ENCODE measurements at regions not wholly inside any gene's neighbourhood (a gene's known extent, or its start where the extent isn't known, plus 50 kb on each side); places are given as distances from the start of the nearest gene placed in this dataset.
"Not testable (repeated sequence)": the region's sequence is repeated elsewhere in the genome, so short reads cannot be mapped to it uniquely, and the experiment has no call there.

DNA sequence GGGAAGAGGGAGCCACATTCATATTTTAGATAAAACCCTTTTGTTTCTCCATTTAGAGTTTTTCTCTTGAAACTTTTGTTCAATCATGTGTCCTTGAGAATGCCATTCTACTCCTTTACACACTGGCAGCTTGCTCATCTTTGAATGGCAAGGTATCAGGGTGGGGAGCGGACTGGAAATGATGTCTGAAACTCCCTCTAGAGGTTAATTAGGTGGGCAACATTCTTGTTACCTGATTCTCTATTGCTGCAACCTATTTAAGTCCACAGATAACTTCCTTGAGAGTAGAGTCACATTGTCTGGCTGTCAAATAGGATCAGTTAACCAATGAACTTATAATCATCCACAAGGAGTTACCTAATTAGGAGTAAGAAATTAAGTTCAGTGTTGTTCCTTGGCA lies 533.6 kb upstream of the API5 start:
- 46 to 77% methylated on average over 1 of the region's 1 CpG for WGBS, 2 donors
- Histone ChIP-seq H3K27ac (no peak overlapping the region), H3K4me3 (no peak overlapping the region), H3K27me3 (no peaks in the 10 kb centered on the region), H3K36me3 (no peaks in the 10 kb centered on the region), H3K4me1 (no peaks in the 10 kb centered on the region), H3K9me3 (no peaks in the 10 kb centered on the region)
- intact Hi-C loops (cut with DNase I), result no loop called here
- TF ChIP-seq POLR2A (IDR thresholded peaks at IDR 0.05), result no peak
- TF ChIP-seq, protein P1, sequence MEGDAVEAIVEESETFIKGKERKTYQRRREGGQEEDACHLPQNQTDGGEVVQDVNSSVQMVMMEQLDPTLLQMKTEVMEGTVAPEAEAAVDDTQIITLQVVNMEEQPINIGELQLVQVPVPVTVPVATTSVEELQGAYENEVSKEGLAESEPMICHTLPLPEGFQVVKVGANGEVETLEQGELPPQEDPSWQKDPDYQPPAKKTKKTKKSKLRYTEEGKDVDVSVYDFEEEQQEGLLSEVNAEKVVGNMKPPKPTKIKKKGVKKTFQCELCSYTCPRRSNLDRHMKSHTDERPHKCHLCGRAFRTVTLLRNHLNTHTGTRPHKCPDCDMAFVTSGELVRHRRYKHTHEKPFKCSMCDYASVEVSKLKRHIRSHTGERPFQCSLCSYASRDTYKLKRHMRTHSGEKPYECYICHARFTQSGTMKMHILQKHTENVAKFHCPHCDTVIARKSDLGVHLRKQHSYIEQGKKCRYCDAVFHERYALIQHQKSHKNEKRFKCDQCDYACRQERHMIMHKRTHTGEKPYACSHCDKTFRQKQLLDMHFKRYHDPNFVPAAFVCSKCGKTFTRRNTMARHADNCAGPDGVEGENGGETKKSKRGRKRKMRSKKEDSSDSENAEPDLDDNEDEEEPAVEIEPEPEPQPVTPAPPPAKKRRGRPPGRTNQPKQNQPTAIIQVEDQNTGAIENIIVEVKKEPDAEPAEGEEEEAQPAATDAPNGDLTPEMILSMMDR (IDR thresholded peaks at IDR 0.05), result no peak
- DNase-seq, result no peak

DNA sequence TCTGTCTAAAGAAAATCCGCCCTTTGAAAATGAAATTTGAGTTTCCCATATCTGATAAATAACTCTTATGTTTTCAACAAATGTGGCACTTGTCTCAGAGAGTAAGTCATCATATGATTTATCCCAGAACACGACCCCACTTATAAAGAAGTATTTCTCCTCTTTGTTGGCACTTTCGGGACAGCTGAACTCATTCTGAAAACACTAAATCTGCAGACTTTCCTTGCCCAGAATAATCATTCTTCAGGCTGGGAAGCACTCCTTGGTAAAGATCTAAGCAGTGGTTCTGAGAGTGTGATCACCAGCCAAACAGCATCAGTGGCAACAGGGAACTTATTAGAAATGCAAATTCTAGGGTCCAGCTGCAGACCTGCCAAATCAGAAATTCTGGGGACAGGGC lies 532.2 kb upstream of the API5 start:
- Histone ChIP-seq H3K9me3 (no peaks in the 10 kb centered on the region), H3K27me3 (no peaks in the 10 kb centered on the region), H3K4me3 (no peak overlapping the region), H3K4me1 (no peaks in the 10 kb centered on the region), H3K27ac (no peak overlapping the region), H3K36me3 (no peaks in the 10 kb centered on the region)
- WGBS, 2 donors, result 29 to 40% methylated on average over 3 of the region's 3 CpGs
- TF ChIP-seq, protein P1 (IDR thresholded peaks at IDR 0.05), result no peak
- no peak for TF ChIP-seq POLR2A (IDR thresholded peaks at IDR 0.05)
- no peak for DNase-seq
- intact Hi-C loops (cut with DNase I), result no loop called here

DNA sequence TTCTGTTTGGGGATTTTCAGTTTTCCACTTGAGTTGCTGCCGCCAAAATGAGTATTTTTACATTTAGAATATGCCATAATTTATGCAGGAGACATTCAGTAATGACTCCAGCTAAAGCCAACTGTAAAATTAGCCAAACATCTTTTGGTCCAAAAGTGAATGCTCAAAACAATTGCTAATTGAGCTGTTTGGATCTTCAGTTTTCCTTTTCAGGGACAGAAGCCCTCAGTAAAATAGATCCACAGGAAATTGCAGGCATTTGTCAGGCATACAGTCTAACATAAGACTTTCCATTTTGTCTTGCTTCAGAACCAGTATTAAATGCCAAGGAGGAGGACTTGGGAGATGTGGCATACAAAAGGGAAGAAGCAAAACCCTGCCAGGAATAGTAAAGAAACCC lies 524.8 kb upstream of the API5 start:
- Histone ChIP-seq H3K27ac (no peak overlapping the region), H3K4me1 (no peaks in the 10 kb centered on the region), H3K36me3 (no peaks in the 10 kb centered on the region), H3K4me3 (no peak overlapping the region), H3K9me3 (peaks cover 0 to 5% (median 0%) of the 10 kb centered on the region in 3 donors), H3K27me3 (no peaks in the 10 kb centered on the region)
- 46 to 47% methylated on average over 1 of the region's 1 CpG for WGBS, 2 donors
- DNase-seq, result no peak
- TF ChIP-seq, protein P1 (IDR thresholded peaks at IDR 0.05), result no peak
- no peak for TF ChIP-seq POLR2A (IDR thresholded peaks at IDR 0.05)
- intact Hi-C loops (cut with DNase I), result no loop called here

GRCh38 chr11:42795483-42795882 lies 516.3 kb upstream of the API5 start:
- H3K4me1 ChIP-seq; intact Hi-C loops (cut with DNase I); H3K9me3 ChIP-seq; H3K27ac ChIP-seq; H3K27me3 ChIP-seq; DNase-seq; H3K4me3 ChIP-seq; H3K36me3 ChIP-seq: not testable (repeated sequence)
- 79 to 83% methylated on average over 1 to 2 of the region's 2 CpGs for WGBS, 2 donors

DNA sequence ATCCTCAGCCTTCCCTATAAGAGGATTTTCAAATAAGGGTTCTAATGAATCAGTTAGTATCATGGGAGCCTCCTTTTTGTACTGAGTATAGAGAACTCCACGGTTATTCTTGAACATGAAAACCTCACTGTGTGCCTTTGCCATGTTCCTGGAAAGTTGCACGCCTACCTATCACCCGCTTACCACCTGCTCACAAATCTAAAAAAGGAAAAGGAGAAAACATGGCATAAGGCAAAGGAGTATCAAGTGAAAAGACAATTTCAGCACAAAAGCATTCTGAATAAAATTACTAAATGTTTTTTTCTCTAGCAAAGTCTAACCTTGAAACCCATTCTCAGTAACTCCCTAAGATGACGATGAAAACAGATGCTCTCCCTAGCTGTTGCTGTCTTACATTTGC lies 511.8 kb upstream of the API5 start:
- Histone ChIP-seq H3K27ac (no peak overlapping the region), H3K27me3 (no peaks in the 10 kb centered on the region), H3K36me3 (no peaks in the 10 kb centered on the region), H3K4me3 (no peak overlapping the region), H3K9me3 (no peaks in the 10 kb centered on the region), H3K4me1 (no peaks in the 10 kb centered on the region)
- TF ChIP-seq POLR2A (IDR thresholded peaks at IDR 0.05), result no peak
- TF ChIP-seq, protein P1 (IDR thresholded peaks at IDR 0.05), result no peak
- intact Hi-C loops (cut with DNase I), result no loop called here
- WGBS, 2 donors, result 79 to 82% methylated on average over 4 of the region's 4 CpGs
- no peak for DNase-seq

- no peaks in the 10 kb centered on the region for H3K27me3 ChIP-seq
- no peaks in the 10 kb centered on the region for H3K4me1 ChIP-seq
- H3K4me3 ChIP-seq, result no peak overlapping the region
- H3K27ac ChIP-seq, result no peak overlapping the region
- DNase-seq, result no peak
- 35 to 41% methylated on average over 6 of the region's 6 CpGs for WGBS, 2 donors
- H3K9me3 ChIP-seq, result no peaks in the 10 kb centered on the region
- TF ChIP-seq, protein P1 (IDR thresholded peaks at IDR 0.05), result no peak
- no peak for TF ChIP-seq POLR2A (IDR thresholded peaks at IDR 0.05)
- H3K36me3 ChIP-seq, result no peaks in the 10 kb centered on the region
- intact Hi-C loops (cut with DNase I), result no loop called here
Observed at GRCh38 chr11:42802201-42802899, 509.4 kb upstream of the API5 start.

Measured in esophagus squamous epithelium (tissue), 5 donors.